ENCODE measurements at regions not wholly inside any gene's neighbourhood (a gene's known extent, or its start where the extent isn't known, plus 50 kb on each side); places are given as distances from the start of the nearest gene placed in this dataset.

GRCh38 chr2:184402381-184402780 lies 195.9 kb upstream of the ZNF804A start:
- TF ChIP-seq CTCF (IDR thresholded peaks at IDR 0.05) (no peak), POLR2AphosphoS5 (IDR thresholded peaks at IDR 0.05; ENCODE audit: insufficient read depth in 1 of 2, low read depth in 1 of 2) (no peak), POLR2A (IDR thresholded peaks at IDR 0.05) (no peak)

Measured in vagina (tissue), 2 donors.